Upper lobe of left lung (tissue), 4 donors: ENCODE measurements at regions not wholly inside any gene's neighbourhood (a gene's known extent, or its start where the extent isn't known, plus 50 kb on each side); places are given as distances from the start of the nearest gene placed in this dataset.

Source experiments
- CTCF ChIP-seq, 6 experiments: fragments of 450-650 bp in 4 of 6; fragments of 200-600 bp in 2 of 6; sonication (generic) in 2 of 6; IDR thresholded peaks; one replicate each; pipeline ENCODE4 v1.5.1; 2016 to 2019; ENCODE audit warnings: antibody characterized with exemption in 6 of 6
- EP300 ChIP-seq, 4 donors: sonication (generic); formaldehyde crosslinking; IDR thresholded peaks; one replicate each; pipeline ENCODE4 v1.5.1; 2017; ENCODE audit warnings: antibody characterized with exemption in 4 of 4, control low read depth in 2 of 4
- POLR2A ChIP-seq, 4 donors: fragments of 450-650 bp; IDR thresholded peaks; one replicate each; pipeline ENCODE4 v1.5.1; 2016 to 2017; ENCODE audit warnings: antibody characterized with exemption in 4 of 4, mild to moderate bottlenecking in 2 of 4
- POLR2AphosphoS5 ChIP-seq, 2 donors: sonication (generic); formaldehyde crosslinking; IDR thresholded peaks; one replicate each; pipeline ENCODE4 v1.5.1; 2017; ENCODE audit warnings: antibody characterized with exemption in 2 of 2

- TF ChIP-seq POLR2AphosphoS5 (IDR thresholded peaks at IDR 0.05): no peak
- TF ChIP-seq CTCF (IDR thresholded peaks at IDR 0.05): no peak
- TF ChIP-seq POLR2A (IDR thresholded peaks at IDR 0.05): no peak
- no peak for TF ChIP-seq EP300 (IDR thresholded peaks at IDR 0.05)
Measured at GRCh38 chr2:195594248-195594647, 62.8 kb upstream of the SLC39A10 start.
